ENCODE measurements at regions not wholly inside any gene's neighbourhood (a gene's known extent, or its start where the extent isn't known, plus 50 kb on each side); places are given as distances from the start of the nearest gene placed in this dataset.

DNA sequence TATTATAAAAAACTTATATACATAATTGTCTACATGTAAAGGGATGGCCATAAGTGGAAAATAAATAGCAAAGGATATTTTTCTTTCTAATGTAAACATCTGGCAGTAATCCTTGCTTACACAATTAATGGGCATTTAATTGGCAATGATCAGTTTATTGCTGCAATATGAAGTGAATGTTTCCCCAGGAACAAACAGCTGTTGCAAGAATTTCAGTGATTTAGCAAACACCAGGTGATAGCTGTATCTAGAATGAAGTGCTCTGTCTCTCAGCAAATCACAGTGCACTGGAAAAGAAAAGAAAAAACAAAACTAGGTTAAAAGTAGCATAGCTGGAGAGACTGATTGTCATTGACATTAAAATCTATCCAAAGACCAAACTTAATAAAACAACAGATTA is 594.5 kb upstream of the ARRDC3 start:
- Histone ChIP-seq H3K4me1 (ENCODE audit: control insufficient read depth in 1 of 2, insufficient read depth in 2 of 2, low read length in 2 of 2) (no peaks in the 10 kb centered on the region), H3K9ac (ENCODE audit: low read length) (no peak overlapping the region), H3K36me3 (ENCODE audit: control insufficient read depth in 1 of 2, insufficient read depth in 2 of 2, low read length in 2 of 2) (no peaks in the 10 kb centered on the region), H3K27ac (ENCODE audit: low read depth, low read length) (no peak overlapping the region), H3K4me3 (ENCODE audit: low read depth, low read length) (no peak overlapping the region), H4K91ac (ENCODE audit: low read depth, low read length) (no peak overlapping the region), H2BK12ac (ENCODE audit: low read length) (no peak overlapping the region), H2AFZ (ENCODE audit: insufficient read depth, low read length, poor library complexity) (no peak overlapping the region), H2BK120ac (ENCODE audit: insufficient read depth, low read length, poor library complexity) (no peak overlapping the region), H3K18ac (ENCODE audit: low read length) (no peak overlapping the region), H3K4me2 (ENCODE audit: low read length) (no peak overlapping the region), H2AK5ac (ENCODE audit: low read length) (no peak overlapping the region), H3K4ac (ENCODE audit: low read depth, low read length) (no peak overlapping the region), H3K23ac (ENCODE audit: low read length) (no peak overlapping the region), H3K79me1 (ENCODE audit: low read length) (no peaks in the 10 kb centered on the region), H2BK5ac (ENCODE audit: low read depth, low read length, poor library complexity) (no peak overlapping the region), H3K9me3 (ENCODE audit: insufficient read depth, low read depth, low read length) (no peaks in the 10 kb centered on the region), H4K8ac (ENCODE audit: low read depth, low read length) (no peak overlapping the region), H3K79me2 (ENCODE audit: control insufficient read depth, insufficient read depth, low read length, poor library complexity) (no peaks in the 10 kb centered on the region), H4K12ac (ENCODE audit: low read depth, low read length) (no peak overlapping the region), H3K27me3 (ENCODE audit: insufficient read depth, low read length) (no peaks in the 10 kb centered on the region), H3K14ac (ENCODE audit: low read length) (no peak overlapping the region)
- no peak for DNase-seq

DNA sequence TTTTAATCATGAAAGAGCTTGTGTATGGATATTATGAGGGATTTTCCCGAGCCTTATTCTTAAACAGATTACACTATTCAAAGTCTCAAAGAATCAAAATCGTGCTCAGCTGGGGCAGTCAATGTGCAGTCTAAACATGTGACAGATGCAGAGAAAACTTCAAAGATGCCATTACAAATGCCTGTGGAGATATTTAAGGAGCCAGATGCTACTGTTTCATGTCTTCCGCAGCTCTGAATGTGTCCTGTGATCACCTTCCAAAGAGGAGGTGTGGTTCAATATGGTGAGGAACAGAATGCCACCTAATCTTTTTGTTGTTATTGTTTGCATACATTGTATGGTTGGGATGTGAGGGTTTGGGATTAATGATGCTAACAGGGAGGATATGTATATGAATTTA is 593.3 kb upstream of the ARRDC3 start:
- H4K91ac ChIP-seq (ENCODE audit: low read depth, low read length) = no peak overlapping the region
- H2AFZ ChIP-seq (ENCODE audit: insufficient read depth, low read length, poor library complexity) = no peak overlapping the region
- H3K9ac ChIP-seq (ENCODE audit: low read length) = no peak overlapping the region
- H3K4me2 ChIP-seq (ENCODE audit: low read length) = no peak overlapping the region
- no peak overlapping the region for H3K27ac ChIP-seq (ENCODE audit: low read depth, low read length)
- H3K4me3 ChIP-seq (ENCODE audit: low read depth, low read length) = no peak overlapping the region
- H3K4ac ChIP-seq (ENCODE audit: low read depth, low read length) = no peak overlapping the region
- H2AK5ac ChIP-seq (ENCODE audit: low read length) = no peak overlapping the region
- H3K23ac ChIP-seq (ENCODE audit: low read length) = no peak overlapping the region
- H4K8ac ChIP-seq (ENCODE audit: low read depth, low read length) = no peak overlapping the region
- no peak overlapping the region for H3K18ac ChIP-seq (ENCODE audit: low read length)
- WGBS (ENCODE audit: extremely low coverage, insufficient coverage, insufficient read length) = no CpG with 5 or more reads among the region's 3 CpGs
- H3K27me3 ChIP-seq (ENCODE audit: insufficient read depth, low read length) = no peaks in the 10 kb centered on the region
- no peak overlapping the region for H3K14ac ChIP-seq (ENCODE audit: low read length)
- no peak overlapping the region for H2BK120ac ChIP-seq (ENCODE audit: insufficient read depth, low read length, poor library complexity)
- H3K79me1 ChIP-seq (ENCODE audit: low read length) = no peaks in the 10 kb centered on the region
- H3K79me2 ChIP-seq (ENCODE audit: control insufficient read depth, insufficient read depth, low read length, poor library complexity) = no peaks in the 10 kb centered on the region
- H3K9me3 ChIP-seq (ENCODE audit: insufficient read depth, low read depth, low read length) = no peaks in the 10 kb centered on the region
- H3K36me3 ChIP-seq (ENCODE audit: control insufficient read depth in 1 of 2, insufficient read depth in 2 of 2, low read length in 2 of 2) = no peaks in the 10 kb centered on the region
- H2BK12ac ChIP-seq (ENCODE audit: low read length) = no peak overlapping the region
- no peak overlapping the region for H4K12ac ChIP-seq (ENCODE audit: low read depth, low read length)
- H3K4me1 ChIP-seq (ENCODE audit: control insufficient read depth in 1 of 2, insufficient read depth in 2 of 2, low read length in 2 of 2) = no peaks in the 10 kb centered on the region
- no peak for DNase-seq
- H2BK5ac ChIP-seq (ENCODE audit: low read depth, low read length, poor library complexity) = no peak overlapping the region

DNA sequence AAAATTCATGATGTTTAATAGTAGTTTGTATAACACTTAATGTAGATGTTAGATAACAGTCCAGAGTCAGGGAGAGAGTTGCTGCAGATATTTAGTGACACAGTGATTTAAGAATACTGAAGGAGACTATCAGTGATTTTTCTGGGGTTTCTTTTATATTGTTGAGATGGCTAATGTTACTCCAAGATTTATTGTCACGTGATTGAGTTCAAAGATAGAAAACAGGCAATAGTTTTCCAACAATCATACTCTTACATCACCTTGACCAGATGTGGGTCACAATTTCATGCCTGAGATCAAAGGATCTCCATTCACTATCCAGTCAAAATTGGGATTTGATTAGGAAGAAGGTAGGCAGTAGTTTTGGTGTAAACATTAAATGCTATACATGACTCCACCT is 580.0 kb upstream of the ARRDC3 start:
- DNase-seq = no peak
- Histone ChIP-seq H3K9me3 (ENCODE audit: insufficient read depth, low read depth, low read length) (no peaks in the 10 kb centered on the region), H4K8ac (ENCODE audit: low read depth, low read length) (no peak overlapping the region), H2BK12ac (ENCODE audit: low read length) (no peak overlapping the region), H3K27ac (ENCODE audit: low read depth, low read length) (no peak overlapping the region), H3K27me3 (ENCODE audit: insufficient read depth, low read length) (no peaks in the 10 kb centered on the region), H2BK120ac (ENCODE audit: insufficient read depth, low read length, poor library complexity) (no peak overlapping the region), H3K4me3 (ENCODE audit: low read depth, low read length) (no peak overlapping the region), H3K79me1 (ENCODE audit: low read length) (no peaks in the 10 kb centered on the region), H3K14ac (ENCODE audit: low read length) (no peak overlapping the region), H3K23ac (ENCODE audit: low read length) (no peak overlapping the region), H4K91ac (ENCODE audit: low read depth, low read length) (no peak overlapping the region), H3K4ac (ENCODE audit: low read depth, low read length) (no peak overlapping the region), H2BK5ac (ENCODE audit: low read depth, low read length, poor library complexity) (no peak overlapping the region), H3K4me1 (ENCODE audit: control insufficient read depth in 1 of 2, insufficient read depth in 2 of 2, low read length in 2 of 2) (no peaks in the 10 kb centered on the region), H3K4me2 (ENCODE audit: low read length) (no peak overlapping the region), H3K36me3 (ENCODE audit: control insufficient read depth in 1 of 2, insufficient read depth in 2 of 2, low read length in 2 of 2) (no peaks in the 10 kb centered on the region), H3K9ac (ENCODE audit: low read length) (no peak overlapping the region), H3K79me2 (ENCODE audit: control insufficient read depth, insufficient read depth, low read length, poor library complexity) (no peaks in the 10 kb centered on the region), H4K12ac (ENCODE audit: low read depth, low read length) (no peak overlapping the region), H2AFZ (ENCODE audit: insufficient read depth, low read length, poor library complexity) (no peak overlapping the region), H2AK5ac (ENCODE audit: low read length) (no peak overlapping the region), H3K18ac (ENCODE audit: low read length) (no peak overlapping the region)
- no CpG with 5 or more reads among the region's 1 CpG for WGBS (ENCODE audit: extremely low coverage, insufficient coverage, insufficient read length)

DNA sequence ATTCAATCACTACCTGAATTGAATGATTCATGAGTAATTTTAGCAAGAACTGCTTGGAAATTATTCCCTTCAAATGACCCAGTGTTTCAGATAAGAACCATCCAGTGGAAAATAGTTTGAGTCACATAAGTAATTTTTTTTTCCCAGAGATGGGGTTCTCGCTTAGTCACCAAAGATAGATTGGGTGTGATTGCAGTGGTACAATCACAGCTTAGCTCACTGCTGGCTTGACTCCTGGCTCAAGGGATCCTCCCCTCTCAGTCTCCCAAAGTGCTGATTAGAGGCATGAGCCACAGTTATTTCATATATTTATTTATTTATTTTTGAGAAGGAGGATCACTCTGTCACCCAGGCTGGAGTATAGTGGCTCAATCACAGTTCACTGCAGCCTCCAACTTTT is 574.5 kb upstream of the ARRDC3 start:
- Histone ChIP-seq H2BK120ac (ENCODE audit: insufficient read depth, low read length, poor library complexity) (no peak overlapping the region), H2BK5ac (ENCODE audit: low read depth, low read length, poor library complexity) (no peak overlapping the region), H3K79me2 (ENCODE audit: control insufficient read depth, insufficient read depth, low read length, poor library complexity) (no peaks in the 10 kb centered on the region), H3K4me3 (ENCODE audit: low read depth, low read length) (no peak overlapping the region), H3K4ac (ENCODE audit: low read depth, low read length) (no peak overlapping the region), H3K18ac (ENCODE audit: low read length) (no peak overlapping the region), H4K91ac (ENCODE audit: low read depth, low read length) (no peak overlapping the region), H3K14ac (ENCODE audit: low read length) (no peak overlapping the region), H4K8ac (ENCODE audit: low read depth, low read length) (no peak overlapping the region), H3K9me3 (ENCODE audit: insufficient read depth, low read depth, low read length) (no peaks in the 10 kb centered on the region), H3K9ac (ENCODE audit: low read length) (no peak overlapping the region), H4K12ac (ENCODE audit: low read depth, low read length) (no peak overlapping the region), H3K23ac (ENCODE audit: low read length) (no peak overlapping the region), H3K79me1 (ENCODE audit: low read length) (no peaks in the 10 kb centered on the region), H3K27ac (ENCODE audit: low read depth, low read length) (no peak overlapping the region), H2AK5ac (ENCODE audit: low read length) (no peak overlapping the region), H3K36me3 (ENCODE audit: control insufficient read depth in 1 of 2, insufficient read depth in 2 of 2, low read length in 2 of 2) (no peaks in the 10 kb centered on the region), H2BK12ac (ENCODE audit: low read length) (no peak overlapping the region), H3K4me1 (ENCODE audit: control insufficient read depth in 1 of 2, insufficient read depth in 2 of 2, low read length in 2 of 2) (no peaks in the 10 kb centered on the region), H2AFZ (ENCODE audit: insufficient read depth, low read length, poor library complexity) (no peak overlapping the region), H3K4me2 (ENCODE audit: low read length) (no peak overlapping the region), H3K27me3 (ENCODE audit: insufficient read depth, low read length) (no peaks in the 10 kb centered on the region)
- no peak for DNase-seq
- WGBS (ENCODE audit: extremely low coverage, insufficient coverage, insufficient read length) = no CpG with 5 or more reads among the region's 1 CpG

DNA sequence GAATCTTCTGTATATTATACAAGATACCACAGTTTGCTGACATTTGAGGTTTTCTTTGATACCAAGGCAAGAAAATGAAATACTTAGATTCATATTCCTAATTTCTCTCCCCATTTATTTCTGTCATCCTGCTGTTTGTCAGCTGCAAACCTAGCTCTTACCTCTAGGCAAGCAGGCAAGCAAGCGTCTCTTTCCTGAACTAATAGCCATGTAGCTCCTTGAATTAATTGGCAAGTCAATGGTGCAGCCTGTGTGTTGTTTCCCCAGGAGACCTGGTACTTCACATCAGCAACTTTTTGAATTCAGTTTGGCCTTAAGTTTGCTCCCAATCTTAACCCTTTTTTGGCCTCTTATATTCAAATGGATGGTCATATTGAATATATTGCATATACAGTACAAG is 573.6 kb upstream of the ARRDC3 start:
- Histone ChIP-seq H3K4me2 (ENCODE audit: low read length) (no peak overlapping the region), H2BK5ac (ENCODE audit: low read depth, low read length, poor library complexity) (no peak overlapping the region), H2AFZ (ENCODE audit: insufficient read depth, low read length, poor library complexity) (no peak overlapping the region)

More for the DNA sequence above, 573.6 kb upstream of the ARRDC3 start:
- Histone ChIP-seq H3K4me3 (ENCODE audit: low read depth, low read length) (no peak overlapping the region), H3K79me1 (ENCODE audit: low read length) (no peaks in the 10 kb centered on the region), H3K23ac (ENCODE audit: low read length) (no peak overlapping the region), H4K91ac (ENCODE audit: low read depth, low read length) (no peak overlapping the region), H3K79me2 (ENCODE audit: control insufficient read depth, insufficient read depth, low read length, poor library complexity) (no peaks in the 10 kb centered on the region), H3K14ac (ENCODE audit: low read length) (no peak overlapping the region), H4K8ac (ENCODE audit: low read depth, low read length) (no peak overlapping the region), H3K9me3 (ENCODE audit: insufficient read depth, low read depth, low read length) (no peaks in the 10 kb centered on the region), H2BK120ac (ENCODE audit: insufficient read depth, low read length, poor library complexity) (no peak overlapping the region), H2BK12ac (ENCODE audit: low read length) (no peak overlapping the region), H3K27me3 (ENCODE audit: insufficient read depth, low read length) (no peaks in the 10 kb centered on the region), H4K12ac (ENCODE audit: low read depth, low read length) (no peak overlapping the region), H3K36me3 (ENCODE audit: control insufficient read depth in 1 of 2, insufficient read depth in 2 of 2, low read length in 2 of 2) (no peaks in the 10 kb centered on the region), H3K9ac (ENCODE audit: low read length) (no peak overlapping the region), H2AK5ac (ENCODE audit: low read length) (no peak overlapping the region), H3K18ac (ENCODE audit: low read length) (no peak overlapping the region), H3K27ac (ENCODE audit: low read depth, low read length) (no peak overlapping the region), H3K4me1 (ENCODE audit: control insufficient read depth in 1 of 2, insufficient read depth in 2 of 2, low read length in 2 of 2) (no peaks in the 10 kb centered on the region), H3K4ac (ENCODE audit: low read depth, low read length) (no peak overlapping the region)
- no CpG with 5 or more reads among the region's 1 CpG for WGBS (ENCODE audit: extremely low coverage, insufficient coverage, insufficient read length)
- DNase-seq = no peak
